DMS 273 treated with DMSO at 0.1 percent for 48 hours (cell line): ENCODE measurements at regions not wholly inside any gene's neighbourhood (a gene's known extent, or its start where the extent isn't known, plus 50 kb on each side); places are given as distances from the start of the nearest gene placed in this dataset.

Source experiments
- DNase-seq: peaks from one replicate; lab custom pipeline; 2025; lab: John Stamatoyannopoulos, UW

- DNase-seq = no peak
Measured at GRCh38 chr2:107380912-107381311, 445.8 kb upstream of the RGPD4 start.

- DNase-seq = peak; percentile 34
Measured at GRCh38 chr2:107383691-107384090, 443.0 kb upstream of the RGPD4 start.

DNA sequence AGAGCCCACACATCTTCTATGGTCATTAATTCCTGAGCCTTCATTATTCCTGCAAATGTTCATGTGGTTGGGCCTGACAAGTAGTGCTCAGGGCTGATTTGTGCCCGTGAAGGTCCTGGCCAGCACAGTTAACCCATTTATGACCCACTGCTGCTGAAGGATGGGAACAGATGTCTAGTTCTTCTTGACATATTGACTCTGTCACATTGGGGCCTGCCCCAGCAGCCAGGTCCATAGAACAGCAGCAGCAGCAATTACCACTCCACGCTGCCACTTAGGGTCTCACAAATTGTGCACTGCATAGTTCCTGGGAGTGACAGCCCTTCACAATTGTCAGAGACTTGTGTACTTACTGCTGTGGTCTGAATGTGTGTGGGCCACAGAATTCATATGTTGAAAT lies 442.3 kb upstream of the RGPD4 start:
- no peak for DNase-seq

DNA sequence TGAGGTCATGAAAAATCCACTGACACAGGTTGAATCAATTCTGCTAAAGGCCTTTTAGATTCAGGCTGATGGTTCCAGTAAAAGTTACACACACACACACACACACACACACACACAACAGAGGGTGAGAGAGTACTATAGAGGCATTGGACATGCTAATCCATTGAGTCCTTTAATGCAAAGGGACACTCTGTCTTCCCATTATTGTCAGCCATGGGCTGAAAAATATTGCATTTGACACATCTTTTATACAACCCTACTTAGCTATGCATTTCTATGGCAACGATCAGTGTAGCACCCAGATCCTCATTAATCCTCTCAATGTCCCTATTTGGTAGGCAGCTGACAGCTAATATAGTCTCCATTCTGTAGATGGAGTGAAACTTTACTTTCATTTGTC lies 440.8 kb upstream of the RGPD4 start:
- no peak for DNase-seq

DNA sequence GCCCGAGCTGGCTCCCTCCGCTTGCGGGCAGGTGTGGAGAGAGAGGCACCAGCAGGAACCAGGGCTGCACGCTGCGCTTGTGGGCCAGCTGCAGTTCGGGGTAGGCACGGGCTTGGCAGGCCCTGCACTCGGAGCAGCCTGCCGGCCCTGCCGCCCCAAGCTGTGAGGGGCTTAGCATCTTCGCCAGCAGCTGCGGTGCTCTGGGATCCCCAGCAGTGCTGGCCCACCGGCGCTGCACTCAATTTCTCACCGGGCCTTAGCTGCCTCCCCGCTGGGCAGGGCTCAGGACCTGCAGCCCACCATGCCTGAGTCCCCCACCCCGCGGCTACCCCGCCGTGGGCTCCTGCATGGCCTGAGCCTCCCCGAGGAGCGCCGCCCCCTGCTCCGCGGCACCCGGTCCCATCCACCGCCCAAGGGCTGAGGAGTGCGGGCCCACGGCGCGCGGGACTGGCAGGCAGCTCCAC lies 434.4 kb upstream of the RGPD4 start:
- no peak for DNase-seq

DNA sequence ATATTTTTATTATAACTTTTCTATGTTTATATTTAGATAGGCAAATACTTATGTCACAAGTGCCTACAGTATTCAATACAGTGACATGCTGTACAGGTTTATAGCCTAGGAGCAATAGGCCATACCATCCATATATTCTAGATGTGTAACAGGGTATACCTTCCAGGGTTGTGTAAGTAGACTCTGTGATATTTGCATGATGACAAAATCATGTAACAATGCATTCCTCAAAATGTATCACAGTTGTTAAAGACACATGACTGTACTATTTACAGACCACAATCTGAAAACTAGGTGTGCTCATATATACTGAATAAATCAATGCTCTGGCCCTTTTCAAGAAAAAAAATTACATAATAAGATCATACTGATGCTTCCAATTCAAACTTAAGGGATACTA lies 433.2 kb upstream of the RGPD4 start:
- no peak for DNase-seq

DNA sequence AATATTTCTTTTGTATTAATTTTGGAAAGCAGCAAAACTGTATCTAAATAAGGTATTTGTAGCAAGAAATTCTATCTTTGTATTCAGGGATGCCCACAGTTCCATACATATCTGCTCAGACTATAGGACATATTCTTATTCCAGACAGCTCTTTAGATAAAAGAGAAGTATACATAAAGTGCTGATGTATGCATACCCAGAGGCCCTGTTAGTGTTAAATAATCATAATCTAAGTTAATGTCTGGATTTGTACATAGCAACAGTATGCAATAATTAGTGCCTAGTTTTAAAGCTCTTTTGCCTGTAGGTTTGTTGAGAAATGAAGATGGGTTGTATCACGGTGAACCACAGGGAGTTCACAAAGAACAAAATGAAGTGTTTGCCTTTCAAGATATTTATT lies 428.0 kb upstream of the RGPD4 start:
- no peak for DNase-seq

DNA sequence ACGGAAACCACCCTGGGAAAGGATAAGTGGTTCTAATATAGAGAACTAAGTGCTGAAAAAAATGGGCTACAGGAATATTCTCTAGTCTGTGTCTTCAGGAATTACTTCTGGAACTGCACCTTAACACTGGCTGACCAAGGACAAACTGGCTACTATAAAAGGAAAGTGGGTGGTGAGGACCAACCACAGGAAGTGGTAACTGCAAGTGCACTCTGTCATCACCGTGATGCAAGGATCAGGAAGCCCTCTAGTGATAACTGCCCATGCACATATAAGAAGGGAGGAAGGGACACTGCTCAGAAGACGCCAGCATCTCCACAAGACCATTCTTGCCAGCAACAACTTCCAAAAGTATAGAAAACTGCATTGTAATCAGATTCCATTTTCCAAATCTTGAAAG lies 424.4 kb upstream of the RGPD4 start:
- no peak for DNase-seq

- no peak for DNase-seq
Measured at GRCh38 chr2:107405261-107405660, 421.4 kb upstream of the RGPD4 start.

DNA sequence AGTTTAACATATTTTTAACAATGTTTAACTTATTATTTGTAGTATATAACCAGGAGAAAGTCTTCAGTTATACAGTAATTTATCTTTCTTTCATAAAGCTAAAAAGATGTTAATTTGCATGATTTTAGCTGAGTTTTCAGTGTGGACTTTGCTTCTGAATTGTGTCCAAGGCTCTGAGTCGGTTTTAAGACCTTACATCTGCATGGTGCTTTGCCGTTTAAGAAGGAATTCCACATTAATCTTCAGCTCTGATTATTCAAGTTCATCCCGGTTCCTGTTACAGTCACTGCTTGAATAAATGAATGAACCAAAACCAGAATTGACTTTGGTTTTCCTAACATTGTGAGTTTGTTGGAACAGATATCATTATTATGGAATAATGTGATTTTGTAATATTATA lies 419.7 kb upstream of the RGPD4 start:
- DNase-seq = no peak

- no peak for DNase-seq
Measured at GRCh38 chr2:107407974-107408373, 418.7 kb upstream of the RGPD4 start.

DNA sequence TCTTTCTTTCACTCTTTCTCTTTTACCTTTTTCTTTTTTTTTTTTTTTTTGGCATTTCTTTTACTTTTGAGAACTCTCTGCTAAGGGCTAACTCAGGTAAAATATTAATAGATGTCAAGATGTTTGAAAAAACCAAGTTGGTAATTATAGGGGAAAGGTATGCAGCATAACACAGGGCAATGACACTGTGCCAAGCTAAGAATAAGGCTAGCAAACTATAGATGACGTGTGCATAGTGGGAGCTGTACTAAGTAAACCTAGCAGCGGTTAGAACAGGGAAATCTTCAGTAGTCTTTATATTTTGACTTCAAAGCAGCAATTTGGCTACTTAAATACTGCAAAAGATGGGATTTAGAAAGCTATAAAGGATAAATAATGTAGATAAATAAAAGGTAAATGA lies 415.4 kb upstream of the RGPD4 start:
- DNase-seq = no peak

GRCh38 chr2:107412209-107412904 lies 414.3 kb upstream of the RGPD4 start:
- no peak for DNase-seq

GRCh38 chr2:107412981-107413380 lies 413.7 kb upstream of the RGPD4 start:
- DNase-seq = no peak

DNA sequence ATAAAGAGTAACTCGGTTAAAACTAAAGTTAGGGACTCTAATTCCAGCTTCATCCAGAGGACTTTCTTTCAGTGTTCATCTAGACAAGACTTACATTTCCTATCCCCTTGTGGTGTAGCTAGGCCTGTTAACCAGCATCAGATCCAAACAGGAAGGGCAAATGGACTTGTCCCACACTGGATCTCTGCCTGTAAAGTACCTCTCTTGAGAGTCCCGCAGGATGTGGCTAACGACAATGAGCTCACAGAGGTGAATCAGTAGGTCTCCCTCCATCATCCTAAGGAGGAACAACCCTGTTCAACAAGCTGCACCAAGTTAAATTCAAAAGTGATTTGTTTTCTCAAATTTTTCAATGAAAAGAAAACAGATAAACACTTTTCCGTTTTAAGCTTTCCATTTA lies 412.3 kb upstream of the RGPD4 start:
- no peak for DNase-seq

- peak; percentile 44 for DNase-seq
Measured at GRCh38 chr2:107418708-107419107, 408.0 kb upstream of the RGPD4 start.

DNA sequence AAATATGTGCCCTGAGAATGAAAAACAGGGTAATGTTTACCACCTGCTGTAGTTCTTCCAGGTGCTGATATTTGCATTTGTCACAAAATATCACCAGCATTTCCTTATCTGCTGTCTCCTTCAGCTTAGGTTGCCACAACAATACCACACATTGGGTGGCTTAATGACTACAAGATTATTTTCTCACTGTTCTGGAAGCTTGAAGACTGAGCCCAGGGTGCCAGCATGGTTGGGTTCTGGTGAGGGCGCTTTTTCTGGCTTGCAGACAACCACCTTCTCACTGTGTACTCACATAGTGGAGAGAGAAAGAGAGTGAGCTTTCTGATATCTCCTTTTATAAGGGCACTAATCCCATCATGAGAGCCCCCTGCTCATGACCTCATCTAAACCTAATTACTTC lies 407.5 kb upstream of the RGPD4 start:
- DNase-seq = no peak

DNA sequence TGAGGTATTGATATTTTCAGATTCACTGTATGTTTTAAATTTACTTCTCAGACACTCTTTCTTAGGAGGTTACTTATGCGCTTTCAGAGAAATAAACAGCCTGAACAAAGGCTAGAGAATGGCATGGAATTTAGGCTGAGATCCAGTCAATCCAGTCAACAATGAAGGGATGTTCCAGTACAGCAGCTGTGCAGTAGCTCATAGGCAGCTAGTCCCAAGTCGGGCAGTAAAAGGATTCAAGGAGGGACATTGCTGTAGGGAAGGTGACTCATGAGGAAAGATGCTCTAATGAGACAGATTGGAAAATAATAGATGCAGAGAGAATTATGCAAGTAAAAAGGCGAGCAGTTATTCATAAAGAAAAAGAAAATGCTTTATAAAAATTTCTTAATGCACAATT lies 397.9 kb upstream of the RGPD4 start:
- no peak for DNase-seq

GRCh38 chr2:107430006-107430405 lies 396.7 kb upstream of the RGPD4 start:
- peak; percentile 59 for DNase-seq

- DNase-seq = no peak
Measured at GRCh38 chr2:107430596-107431266, 396.0 kb upstream of the RGPD4 start.

DNA sequence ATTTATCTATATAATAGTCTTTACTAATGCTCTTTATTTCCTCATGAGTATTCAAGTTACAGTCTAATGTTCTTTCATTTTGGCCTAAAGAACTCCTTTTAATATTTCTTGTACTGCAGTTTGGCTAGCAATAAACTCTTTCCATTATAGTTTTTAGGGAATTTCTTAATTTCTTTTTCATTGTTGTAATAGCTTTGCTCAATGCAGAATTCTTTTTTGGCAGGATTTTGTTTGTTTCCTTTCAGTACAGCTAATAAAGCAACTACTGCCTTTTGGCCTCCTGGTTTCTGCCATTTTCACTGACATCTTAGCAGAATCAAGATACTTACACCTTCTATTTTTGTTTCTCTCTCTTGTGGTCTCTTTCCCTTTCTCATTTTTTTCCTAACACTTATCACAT lies 390.4 kb upstream of the RGPD4 start:
- DNase-seq = no peak

DNA sequence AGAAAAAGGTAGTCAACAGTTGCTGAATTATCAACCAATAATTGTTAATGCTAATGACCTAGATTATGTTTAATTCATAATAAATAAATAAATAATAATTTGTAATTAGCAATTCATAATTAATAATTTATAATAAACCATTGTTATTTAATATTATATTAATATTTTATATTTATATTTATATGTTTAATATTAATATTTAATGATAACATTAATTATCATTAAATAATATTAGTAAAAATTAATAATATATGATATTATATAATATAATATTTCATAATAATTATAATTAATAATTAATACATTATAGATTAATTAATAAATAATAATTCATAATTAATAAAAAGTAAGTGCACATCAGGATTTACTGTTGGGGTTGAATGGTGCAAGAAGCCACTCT lies 389.4 kb upstream of the RGPD4 start:
- DNase-seq = no peak

- DNase-seq = no peak
Measured at GRCh38 chr2:107437807-107438206, 388.9 kb upstream of the RGPD4 start.

GRCh38 chr2:107448160-107448559 lies 378.5 kb upstream of the RGPD4 start:
- DNase-seq = no peak
